HUDEP-2 (cell line): ENCODE measurements at regions not wholly inside any gene's neighbourhood (a gene's known extent, or its start where the extent isn't known, plus 50 kb on each side); places are given as distances from the start of the nearest gene placed in this dataset.

Source experiments
- DNase-seq, 76 experiments: peaks; one replicate each; lab custom pipeline; 2025; ENCODE audit not compliant: unreplicated experiment in 76 of 76; lab: John Stamatoyannopoulos, UW

DNA sequence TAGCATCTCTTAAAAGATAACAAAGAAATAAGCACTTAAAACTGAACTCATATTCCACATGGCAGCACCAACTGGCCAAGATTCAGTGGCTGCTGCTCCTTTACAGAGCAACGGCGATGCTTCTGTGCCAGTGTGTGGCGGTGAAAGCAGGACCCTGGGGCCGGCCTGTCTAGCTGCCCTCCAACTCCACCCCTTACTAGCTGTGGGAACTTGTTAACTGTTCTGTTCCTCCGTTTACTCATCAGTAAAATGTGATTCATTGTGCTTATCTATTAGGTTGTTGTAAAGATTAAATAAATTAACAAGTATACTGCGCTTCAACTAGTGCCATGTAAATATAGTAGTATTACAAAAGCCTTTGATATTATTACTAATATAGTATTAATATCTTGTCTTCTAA is 133.2 kb downstream of the GDAP2 start:
- DNase-seq, result no peak

DNA sequence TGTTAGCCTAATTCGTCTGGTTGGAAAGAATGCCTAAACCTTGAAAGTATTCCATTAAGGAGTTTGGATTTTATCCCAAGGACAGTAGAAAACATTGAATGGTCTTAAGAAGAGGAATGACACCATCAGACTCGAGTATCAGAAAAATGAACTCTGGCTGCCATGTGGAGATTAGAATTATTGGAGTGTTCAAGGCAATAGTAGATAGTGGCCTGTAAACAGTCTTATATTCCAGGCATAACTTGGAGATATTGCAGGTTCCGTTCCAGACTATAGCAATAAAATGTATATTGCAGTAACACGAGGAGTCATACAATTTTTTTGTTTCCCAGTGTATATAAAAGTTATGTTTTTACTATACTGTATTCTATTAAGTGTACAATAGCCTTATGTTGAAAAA is 130.9 kb downstream of the GDAP2 start:
- DNase-seq, result no peak

DNA sequence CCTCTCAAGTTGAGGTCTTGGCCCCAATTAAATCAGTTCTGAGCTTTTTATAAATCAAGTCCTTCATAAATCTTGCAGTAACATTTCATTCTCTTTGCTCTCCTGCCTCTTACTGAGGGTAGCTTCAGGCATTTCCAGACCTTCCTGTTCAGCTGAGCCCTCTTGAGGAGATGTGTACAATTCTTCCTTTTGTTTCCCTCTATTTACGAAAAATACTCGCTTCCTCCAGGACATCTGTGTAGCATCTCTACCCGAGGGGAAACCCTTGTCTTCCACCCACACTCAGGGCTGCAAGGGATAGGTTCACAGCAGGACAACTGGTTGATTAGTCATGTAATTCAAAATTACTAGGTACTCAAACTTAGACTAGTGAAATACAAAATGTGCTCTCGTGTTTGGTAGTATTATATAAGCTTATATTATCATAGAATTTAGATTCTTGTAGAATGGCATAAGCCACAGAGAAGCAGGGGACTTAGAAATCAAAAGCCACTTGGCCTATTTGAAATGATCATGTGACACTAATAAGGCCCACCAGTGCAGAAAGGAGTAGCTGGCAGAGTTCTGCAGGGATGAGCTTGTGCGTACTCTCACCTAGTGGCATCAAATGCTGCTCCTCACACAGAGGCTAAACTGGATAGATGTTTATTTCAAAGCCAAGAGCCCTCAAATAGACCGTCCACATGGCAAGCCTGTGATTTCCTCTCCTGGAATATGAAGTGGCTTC is 126.7 kb downstream of the GDAP2 start:
- no peak for DNase-seq

DNA sequence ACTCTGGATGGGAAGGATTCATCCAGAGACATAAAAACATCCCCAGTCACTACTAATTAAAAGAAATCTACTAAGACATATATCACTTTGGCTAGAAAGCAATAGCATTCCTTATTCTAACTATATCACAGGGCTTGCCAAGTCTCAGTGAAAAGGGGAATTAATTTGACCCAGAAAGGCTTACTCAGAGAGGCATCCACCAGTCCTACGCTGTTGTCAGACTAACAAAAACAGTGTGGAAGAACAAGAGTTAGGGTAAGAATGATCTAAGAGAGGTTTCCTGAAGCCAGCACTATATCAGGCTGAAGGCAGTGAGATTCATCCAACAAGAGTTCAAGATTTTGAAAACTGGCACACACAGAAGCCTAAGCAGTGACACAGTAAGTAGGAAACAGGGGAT is 126.1 kb downstream of the GDAP2 start:
- no peak for DNase-seq

DNA sequence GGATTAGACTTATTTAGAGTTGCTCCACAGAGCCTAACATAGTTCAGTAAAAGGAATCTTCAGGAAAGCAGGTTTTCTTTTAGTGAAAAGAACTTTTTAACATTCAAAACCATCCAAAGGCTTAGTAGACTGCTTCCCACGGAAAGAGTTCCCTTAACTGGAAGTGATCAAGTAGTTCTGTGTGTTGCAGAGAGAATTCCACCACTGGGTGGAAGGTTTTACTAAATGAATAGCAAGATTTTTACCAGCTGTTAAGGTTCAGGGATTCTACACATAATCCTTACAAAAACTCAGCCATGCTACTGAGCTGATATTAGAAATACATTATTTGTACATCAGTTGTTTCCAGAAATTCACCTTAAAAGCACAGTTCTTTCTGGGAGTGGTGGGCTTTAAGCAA is 119.7 kb downstream of the GDAP2 start:
- DNase-seq, result no peak

DNA sequence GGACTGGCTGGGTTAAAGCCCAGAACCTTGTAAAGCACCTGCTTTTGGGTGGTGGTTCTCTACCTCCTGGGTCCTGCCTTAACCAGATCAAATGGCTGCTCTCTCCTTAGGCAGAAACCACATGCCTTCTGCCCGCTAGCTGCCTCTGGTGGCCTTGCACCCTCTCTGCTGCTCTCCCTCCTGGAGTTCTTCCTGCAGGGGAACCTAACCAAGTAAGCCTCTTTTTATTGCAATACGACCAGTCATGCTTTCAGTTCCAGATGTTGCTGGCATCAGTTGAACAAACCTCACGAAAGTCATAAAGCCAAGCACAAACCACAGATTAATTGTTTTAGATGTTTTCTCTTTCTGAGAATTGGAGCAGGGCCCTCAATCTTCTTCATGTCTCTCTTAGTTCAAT is 118.9 kb downstream of the GDAP2 start:
- no peak for DNase-seq

DNA sequence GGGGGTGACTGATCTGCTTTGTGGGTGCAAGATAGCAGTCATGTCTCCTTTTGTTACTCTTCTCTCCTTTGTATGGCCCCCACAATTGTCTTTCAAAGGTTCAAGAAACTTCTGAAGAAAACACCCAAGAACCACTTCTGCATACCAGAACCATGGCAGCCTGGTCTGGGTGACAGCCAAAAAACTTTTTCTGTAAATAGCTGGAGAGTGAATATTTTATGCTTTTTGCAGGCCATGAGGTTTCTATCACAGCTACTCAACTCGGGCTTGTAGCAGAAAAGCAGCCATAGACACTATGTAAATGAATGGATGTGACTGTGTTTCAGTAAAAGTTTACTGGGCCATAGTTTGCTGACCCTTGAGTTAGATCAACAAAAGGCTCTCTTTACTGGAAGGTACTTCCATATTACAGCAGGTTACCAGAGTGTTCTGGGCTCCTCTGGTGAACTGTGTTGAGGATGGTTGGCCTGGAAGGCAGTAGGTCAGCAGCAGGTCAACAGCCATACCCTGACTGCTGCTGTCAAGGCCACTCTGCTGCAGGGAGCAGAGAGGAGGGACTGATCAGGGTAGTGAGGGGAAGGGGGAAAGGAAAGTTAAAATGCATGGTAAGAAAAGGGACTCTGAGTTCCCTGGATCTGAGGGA is 116.4 kb downstream of the GDAP2 start:
- no peak for DNase-seq
